K562 (cell line): ENCODE measurements at regions not wholly inside any gene's neighbourhood (a gene's known extent, or its start where the extent isn't known, plus 50 kb on each side); places are given as distances from the start of the nearest gene placed in this dataset.

ENCODE experiments used
- CBX8 ChIP-seq: fragments of 200-600 bp; sonication (generic); IDR thresholded peaks from 2 replicates; pipeline ENCODE4 v1.6.1; 2012; ENCODE audit warnings: borderline replicate concordance, mixed run types, low read depth, mild to moderate bottlenecking, moderate library complexity, mixed read lengths, low read length, control low read depth, inconsistent platforms; ENCODE audit not compliant: poor library complexity, severe bottlenecking; ENCODE audit errors: extremely low read depth
- ERF ChIP-seq: fragments of 450-650 bp; formaldehyde crosslinking; IDR thresholded peaks from 2 replicates; pipeline ENCODE4 v1.4.0; 2020; ENCODE audit warnings: mild to moderate bottlenecking, mixed read lengths
- HDGF ChIP-seq: fragments of 450-650 bp; IDR thresholded peaks from 2 replicates; pipeline ENCODE4 v1.6.1; 2016
- MTA3 ChIP-seq: fragments of 450-650 bp; formaldehyde crosslinking; IDR thresholded peaks from 2 replicates; pipeline ENCODE4 v1.6.1; 2017; ENCODE audit warnings: mild to moderate bottlenecking, borderline replicate concordance
- PHB ChIP-seq: fragments of 250-450 bp; sonication (Bioruptor Pico); IDR thresholded peaks from 2 replicates; pipeline ENCODE4 v1.5.0; 2021
- PHB2 ChIP-seq: fragments of 450-650 bp; IDR thresholded peaks from 2 replicates; pipeline ENCODE4 v1.6.1; 2017; ENCODE audit warnings: low read depth
- STAT5A ChIP-seq: IDR thresholded peaks from 2 replicates; pipeline ENCODE4 v1.6.1; 2012; ENCODE audit warnings: low read length, inconsistent platforms, borderline replicate concordance
- TBP ChIP-seq: optimal IDR thresholded peaks from 2 replicates; pipeline ENCODE3; 2011; ENCODE audit warnings: low read depth, low read length, improper control_type of control experiment
- ZBED1 ChIP-seq: IDR thresholded peaks from 2 replicates; pipeline ENCODE4 v1.6.1; 2014
- ZKSCAN8 ChIP-seq: fragments of 200-800 bp; sonication (Bioruptor generic); IDR thresholded peaks from 2 replicates; pipeline ENCODE4 v1.6.1; 2016; ENCODE audit warnings: missing genetic modification characterization, missing compliant biosample characterization
- ZNF347 ChIP-seq: fragments of 450-650 bp; formaldehyde crosslinking; IDR thresholded peaks from 2 replicates; pipeline ENCODE4 v1.4.0; 2020; ENCODE audit warnings: low read depth, mild to moderate bottlenecking, moderate library complexity
- ZNF584 ChIP-seq: fragments of 200-800 bp; sonication (Bioruptor generic); IDR thresholded peaks from 2 replicates; pipeline ENCODE4 v1.6.1; 2016; ENCODE audit warnings: low read depth, mild to moderate bottlenecking, missing genetic modification characterization, missing compliant biosample characterization
- ZNF766 ChIP-seq: fragments of 200-800 bp; sonication (Bioruptor generic); conservative IDR thresholded peaks from 2 replicates; pipeline ENCODE4 v1.6.1; 2016; ENCODE audit warnings: missing genetic modification characterization, missing compliant biosample characterization
- ZNF780A ChIP-seq: fragments of 250-450 bp; sonication (Bioruptor Pico); IDR thresholded peaks from 2 replicates; pipeline ENCODE4 v1.5.0; 2021; ENCODE audit warnings: mild to moderate bottlenecking
- TF ChIP-seq, protein P1 (sequence below), 3 experiments: fragments of 200-800 bp in 1 of 3; fragments of 250-450 bp in 1 of 3; fragments of 450-650 bp in 1 of 3; sonication (Bioruptor Pico) in 1 of 3; sonication (Bioruptor generic) in 1 of 3; formaldehyde crosslinking in 1 of 3; IDR thresholded peaks; 2 replicates each; pipeline versions ENCODE4 v1.6.1 to v1.8.0; 2016 to 2022; ENCODE audit warnings: mild to moderate bottlenecking in 2 of 3, missing genetic modification characterization in 2 of 3, missing compliant biosample characterization in 1 of 3, moderate library complexity in 1 of 3
- TF ChIP-seq, protein P2 (sequence below), 3 experiments: fragments of 200-800 bp in 1 of 3; sonication (Bioruptor generic) in 1 of 3; sonication (generic) in 1 of 3; formaldehyde crosslinking in 1 of 3; IDR thresholded peaks; 2 replicates each; pipeline versions ENCODE4 v1.6.1 to v1.8.0; 2016 to 2022; ENCODE audit warnings: mild to moderate bottlenecking in 2 of 3, missing compliant biosample characterization in 2 of 3, missing genetic modification characterization in 2 of 3, missing genetic modification reagents in 1 of 3
- TF ChIP-seq, protein P3 (sequence below), 3 experiments: IDR thresholded peaks in 2 of 3; conservative IDR thresholded peaks in 1 of 3; 2 replicates each; pipeline ENCODE4 v1.5.1; 2011 to 2012; ENCODE audit warnings: low read length in 3 of 3, mild to moderate bottlenecking in 3 of 3, control low read depth in 2 of 3, improper control_type of control experiment in 1 of 3, inconsistent platforms in 1 of 3, low read depth in 1 of 3, mixed read lengths in 1 of 3, moderate library complexity in 1 of 3; ENCODE audit not compliant: insufficient read depth in 2 of 3
- TF ChIP-seq, protein P4 (sequence below): fragments of 250-450 bp; sonication (Bioruptor Pico); IDR thresholded peaks from 2 replicates; pipeline ENCODE4 v1.4.0; 2020; ENCODE audit warnings: mild to moderate bottlenecking, moderate library complexity
- TF ChIP-seq, protein P5 (sequence below): sonication (generic); formaldehyde crosslinking; IDR thresholded peaks from 2 replicates; pipeline ENCODE4 v1.8.1; 2022; ENCODE audit warnings: missing genetic modification reagents

DNA sequence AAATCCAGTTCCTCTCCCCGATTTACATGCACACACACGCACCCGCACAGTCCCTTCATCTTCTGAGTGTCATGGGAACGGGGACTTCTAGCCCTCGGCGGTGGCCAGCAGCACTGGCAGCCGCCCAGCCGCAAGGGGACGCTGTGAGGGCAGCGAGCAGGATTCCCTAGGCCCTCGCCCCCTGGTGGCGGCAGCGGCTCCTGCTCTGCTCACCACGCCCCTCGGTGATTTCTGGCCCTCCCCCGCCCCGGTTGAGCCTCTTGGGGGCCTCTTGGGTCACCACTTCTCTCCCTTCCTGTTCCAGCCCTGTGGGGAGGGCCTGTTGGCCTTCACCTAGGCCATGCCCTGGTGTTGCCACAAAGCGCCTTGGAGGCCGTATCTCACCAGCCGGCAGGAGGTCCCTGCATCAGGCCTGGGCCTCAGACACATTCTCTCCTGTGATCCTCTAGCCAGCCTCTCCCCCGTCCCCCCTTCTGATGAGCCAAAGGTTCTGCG is 75.2 kb upstream of the KSR1 start (continued):
- TF ChIP-seq, protein P1, sequence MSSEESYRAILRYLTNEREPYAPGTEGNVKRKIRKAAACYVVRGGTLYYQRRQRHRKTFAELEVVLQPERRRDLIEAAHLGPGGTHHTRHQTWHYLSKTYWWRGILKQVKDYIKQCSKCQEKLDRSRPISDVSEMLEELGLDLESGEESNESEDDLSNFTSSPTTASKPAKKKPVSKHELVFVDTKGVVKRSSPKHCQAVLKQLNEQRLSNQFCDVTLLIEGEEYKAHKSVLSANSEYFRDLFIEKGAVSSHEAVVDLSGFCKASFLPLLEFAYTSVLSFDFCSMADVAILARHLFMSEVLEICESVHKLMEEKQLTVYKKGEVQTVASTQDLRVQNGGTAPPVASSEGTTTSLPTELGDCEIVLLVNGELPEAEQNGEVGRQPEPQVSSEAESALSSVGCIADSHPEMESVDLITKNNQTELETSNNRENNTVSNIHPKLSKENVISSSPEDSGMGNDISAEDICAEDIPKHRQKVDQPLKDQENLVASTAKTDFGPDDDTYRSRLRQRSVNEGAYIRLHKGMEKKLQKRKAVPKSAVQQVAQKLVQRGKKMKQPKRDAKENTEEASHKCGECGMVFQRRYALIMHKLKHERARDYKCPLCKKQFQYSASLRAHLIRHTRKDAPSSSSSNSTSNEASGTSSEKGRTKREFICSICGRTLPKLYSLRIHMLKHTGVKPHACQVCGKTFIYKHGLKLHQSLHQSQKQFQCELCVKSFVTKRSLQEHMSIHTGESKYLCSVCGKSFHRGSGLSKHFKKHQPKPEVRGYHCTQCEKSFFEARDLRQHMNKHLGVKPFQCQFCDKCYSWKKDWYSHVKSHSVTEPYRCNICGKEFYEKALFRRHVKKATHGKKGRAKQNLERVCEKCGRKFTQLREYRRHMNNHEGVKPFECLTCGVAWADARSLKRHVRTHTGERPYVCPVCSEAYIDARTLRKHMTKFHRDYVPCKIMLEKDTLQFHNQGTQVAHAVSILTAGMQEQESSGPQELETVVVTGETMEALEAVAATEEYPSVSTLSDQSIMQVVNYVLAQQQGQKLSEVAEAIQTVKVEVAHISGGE (CRISPR knock-in tag; IDR thresholded peaks at IDR 0.05) = no peak
- TF ChIP-seq, protein P2, sequence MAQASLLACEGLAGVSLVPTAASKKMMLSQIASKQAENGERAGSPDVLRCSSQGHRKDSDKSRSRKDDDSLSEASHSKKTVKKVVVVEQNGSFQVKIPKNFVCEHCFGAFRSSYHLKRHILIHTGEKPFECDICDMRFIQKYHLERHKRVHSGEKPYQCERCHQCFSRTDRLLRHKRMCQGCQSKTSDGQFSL (CRISPR knock-in tag; IDR thresholded peaks at IDR 0.05) = peak; percentile 19; the same call in 1 of the 2 replicates
- TF ChIP-seq, protein P2 (tag; IDR thresholded peaks at IDR 0.05) = peak in 1 of 2 experiments; percentile 14; a peak in 1 of 4 replicates
- TF ChIP-seq ERF (CRISPR knock-in tag) = no peak
- peak; percentile 30; the same call in 1 of the 2 replicates for TF ChIP-seq STAT5A
- no peak for TF ChIP-seq ZKSCAN8
- peak; percentile 81; the same call in 1 of the 2 replicates for TF ChIP-seq MTA3
- TF ChIP-seq ZNF766 (CRISPR knock-in tag) = no peak
- no peak for TF ChIP-seq ZNF347 (CRISPR knock-in tag)
- TF ChIP-seq TBP = no peak
- no peak for TF ChIP-seq CBX8
- TF ChIP-seq, protein P3, sequence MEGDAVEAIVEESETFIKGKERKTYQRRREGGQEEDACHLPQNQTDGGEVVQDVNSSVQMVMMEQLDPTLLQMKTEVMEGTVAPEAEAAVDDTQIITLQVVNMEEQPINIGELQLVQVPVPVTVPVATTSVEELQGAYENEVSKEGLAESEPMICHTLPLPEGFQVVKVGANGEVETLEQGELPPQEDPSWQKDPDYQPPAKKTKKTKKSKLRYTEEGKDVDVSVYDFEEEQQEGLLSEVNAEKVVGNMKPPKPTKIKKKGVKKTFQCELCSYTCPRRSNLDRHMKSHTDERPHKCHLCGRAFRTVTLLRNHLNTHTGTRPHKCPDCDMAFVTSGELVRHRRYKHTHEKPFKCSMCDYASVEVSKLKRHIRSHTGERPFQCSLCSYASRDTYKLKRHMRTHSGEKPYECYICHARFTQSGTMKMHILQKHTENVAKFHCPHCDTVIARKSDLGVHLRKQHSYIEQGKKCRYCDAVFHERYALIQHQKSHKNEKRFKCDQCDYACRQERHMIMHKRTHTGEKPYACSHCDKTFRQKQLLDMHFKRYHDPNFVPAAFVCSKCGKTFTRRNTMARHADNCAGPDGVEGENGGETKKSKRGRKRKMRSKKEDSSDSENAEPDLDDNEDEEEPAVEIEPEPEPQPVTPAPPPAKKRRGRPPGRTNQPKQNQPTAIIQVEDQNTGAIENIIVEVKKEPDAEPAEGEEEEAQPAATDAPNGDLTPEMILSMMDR (IDR thresholded peaks at IDR 0.05 in 2 of 3, conservative IDR thresholded peaks at IDR 0.05 in 1 of 3; ENCODE audit: insufficient read depth in 2 of 3, low read depth in 1 of 3, low read length in 3 of 3) = peak; percentile 100
- no peak for TF ChIP-seq PHB (CRISPR knock-in tag)
- TF ChIP-seq, protein P4, sequence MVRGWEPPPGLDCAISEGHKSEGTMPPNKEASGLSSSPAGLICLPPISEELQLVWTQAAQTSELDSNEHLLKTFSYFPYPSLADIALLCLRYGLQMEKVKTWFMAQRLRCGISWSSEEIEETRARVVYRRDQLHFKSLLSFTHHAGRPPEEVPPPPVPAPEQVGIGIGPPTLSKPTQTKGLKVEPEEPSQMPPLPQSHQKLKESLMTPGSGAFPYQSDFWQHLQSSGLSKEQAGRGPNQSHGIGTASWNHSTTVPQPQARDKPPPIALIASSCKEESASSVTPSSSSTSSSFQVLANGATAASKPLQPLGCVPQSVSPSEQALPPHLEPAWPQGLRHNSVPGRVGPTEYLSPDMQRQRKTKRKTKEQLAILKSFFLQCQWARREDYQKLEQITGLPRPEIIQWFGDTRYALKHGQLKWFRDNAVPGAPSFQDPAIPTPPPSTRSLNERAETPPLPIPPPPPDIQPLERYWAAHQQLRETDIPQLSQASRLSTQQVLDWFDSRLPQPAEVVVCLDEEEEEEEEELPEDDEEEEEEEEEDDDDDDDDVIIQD (CRISPR knock-in tag) = no peak
- no peak for TF ChIP-seq PHB2
- TF ChIP-seq HDGF = no peak
- TF ChIP-seq, protein P5, sequence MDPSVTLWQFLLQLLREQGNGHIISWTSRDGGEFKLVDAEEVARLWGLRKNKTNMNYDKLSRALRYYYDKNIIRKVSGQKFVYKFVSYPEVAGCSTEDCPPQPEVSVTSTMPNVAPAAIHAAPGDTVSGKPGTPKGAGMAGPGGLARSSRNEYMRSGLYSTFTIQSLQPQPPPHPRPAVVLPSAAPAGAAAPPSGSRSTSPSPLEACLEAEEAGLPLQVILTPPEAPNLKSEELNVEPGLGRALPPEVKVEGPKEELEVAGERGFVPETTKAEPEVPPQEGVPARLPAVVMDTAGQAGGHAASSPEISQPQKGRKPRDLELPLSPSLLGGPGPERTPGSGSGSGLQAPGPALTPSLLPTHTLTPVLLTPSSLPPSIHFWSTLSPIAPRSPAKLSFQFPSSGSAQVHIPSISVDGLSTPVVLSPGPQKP (CRISPR knock-in tag) = no peak
- no peak for TF ChIP-seq ZNF584 (CRISPR knock-in tag)
- peak; percentile 81; the same call in 1 of the 2 replicates for TF ChIP-seq ZBED1
- TF ChIP-seq ZNF780A (CRISPR knock-in tag) = no peak
